A673 (cell line): ENCODE measurements at regions not wholly inside any gene's neighbourhood (a gene's known extent, or its start where the extent isn't known, plus 50 kb on each side); places are given as distances from the start of the nearest gene placed in this dataset.

ENCODE experiments used
- BruUV-seq: library from RNA; stranded (reverse); fragments of 400-500 nt; replicated peaks from 2 replicates; lab custom pipeline; 2021; lab: Mats Ljungman, UMichigan
- CTCF ChIA-PET: fragments of 300-600 bp; sonication (Branson Sonifier 250); formaldehyde crosslinking; loops from one replicate; lab custom pipeline; 2022; ENCODE audit warnings: antibody characterized with exemption; lab: Charles Lee
- POLR2A ChIA-PET: fragments of 300-600 bp; sonication (Branson Sonifier 250); formaldehyde crosslinking; loops from one replicate; lab custom pipeline; 2022; ENCODE audit warnings: antibody characterized with exemption; ENCODE audit not compliant: low non-redundant PET; lab: Charles Lee
- DNase-seq: peaks from one replicate; pipeline ENCODE4 v3.0.0-alpha.2; 2015; ENCODE audit warnings: low spot score
- H3K27ac ChIP-seq: fragments of 200-600 bp; sonication (generic); 2 replicates; pipeline ENCODE4 v1.5.1; 2016; ENCODE audit warnings: mixed run types, low read depth, mild to moderate bottlenecking, mixed read lengths, antibody characterized with exemption, low read length; ENCODE audit not compliant: poor library complexity, severe bottlenecking
- H3K27me3 ChIP-seq: fragments of 200-600 bp; sonication (generic); replicated peaks from 2 replicates; pipeline ENCODE4 v1.6.1; 2017; ENCODE audit warnings: mixed run types, low read depth, mild to moderate bottlenecking, mixed read lengths, antibody characterized with exemption, low read length; ENCODE audit not compliant: insufficient read depth, poor library complexity
- H3K36me3 ChIP-seq: fragments of 200-600 bp; sonication (generic); 2 replicates; pipeline ENCODE4 v1.6.1; 2016; ENCODE audit warnings: mixed run types, mild to moderate bottlenecking, mixed read lengths, antibody characterized with exemption, low read length; ENCODE audit not compliant: insufficient read depth, poor library complexity, severe bottlenecking
- H3K4me1 ChIP-seq: fragments of 200-600 bp; sonication (generic); 2 replicates; pipeline ENCODE4 v1.6.1; 2017; ENCODE audit warnings: mixed run types, mild to moderate bottlenecking, mixed read lengths, antibody characterized with exemption, low read length; ENCODE audit not compliant: insufficient read depth, poor library complexity, severe bottlenecking
- H3K4me3 ChIP-seq: fragments of 200-600 bp; sonication (generic); 2 replicates; pipeline ENCODE4 v1.5.1; 2016; ENCODE audit warnings: low read depth, mixed run types, mild to moderate bottlenecking, mixed read lengths, low read length; ENCODE audit not compliant: poor library complexity, severe bottlenecking
- H3K9me3 ChIP-seq: fragments of 200-600 bp; sonication (generic); 2 replicates; pipeline ENCODE4 v1.6.1; 2016; ENCODE audit warnings: mixed run types, low read depth, mild to moderate bottlenecking, mixed read lengths, antibody characterized with exemption, low read length; ENCODE audit not compliant: poor library complexity, severe bottlenecking
- CTCF ChIP-seq: fragments of 300-800, 200-600 bp; sonication (generic); conservative IDR thresholded peaks from 2 replicates; pipeline ENCODE4 v1.5.1; 2017; ENCODE audit warnings: low read depth, mild to moderate bottlenecking, antibody characterized with exemption, low read length, moderate library complexity, mixed read lengths
- EZH2 ChIP-seq: fragments of 200-600 bp; sonication (generic); IDR thresholded peaks from 2 replicates; pipeline ENCODE4 v1.6.1; 2017; ENCODE audit warnings: borderline replicate concordance, low read depth, mild to moderate bottlenecking, mixed read lengths, antibody characterized with exemption, low read length; ENCODE audit not compliant: poor library complexity, severe bottlenecking
- intact Hi-C: fragments of 100-400 bp; cut with micrococcal nuclease; formaldehyde crosslinking; loops from one replicate; pipeline ENCODE4 v1.10.0; 2022; ENCODE audit not compliant: unreplicated experiment

- H3K27me3 ChIP-seq, result no peaks in the 10 kb centered on the region
- TF ChIP-seq CTCF (no peak), EZH2 (no peak)
- POLR2A ChIA-PET, result no interaction called here
- no peak for DNase-seq
- no peak overlapping the region for H3K27ac ChIP-seq
- H3K4me1 ChIP-seq, result no peaks in the 10 kb centered on the region
- no peaks in the 10 kb centered on the region for H3K36me3 ChIP-seq
- H3K9me3 ChIP-seq, result no peaks in the 10 kb centered on the region
- BruUV-seq, result no TSS peak
- no peak overlapping the region for H3K4me3 ChIP-seq
- CTCF ChIA-PET, result no interaction called here
- intact Hi-C loops, result no loop called here
Measured at GRCh38 chr16:8137606-8138005, 452.7 kb downstream of the TMEM114 start.

GRCh38 chr16:8130197-8130596 lies 460.1 kb downstream of the TMEM114 start:
- H3K27ac ChIP-seq, result no peak overlapping the region
- H3K4me1 ChIP-seq, result no peaks in the 10 kb centered on the region
- H3K27me3 ChIP-seq, result no peaks in the 10 kb centered on the region
- CTCF ChIA-PET, result no interaction called here
- no TSS peak for BruUV-seq
- POLR2A ChIA-PET, result no interaction called here
- no peak for TF ChIP-seq EZH2
- TF ChIP-seq CTCF, result no peak
- H3K9me3 ChIP-seq, result no peaks in the 10 kb centered on the region
- H3K36me3 ChIP-seq, result no peaks in the 10 kb centered on the region
- no peak for DNase-seq
- no peak overlapping the region for H3K4me3 ChIP-seq
- intact Hi-C loops, result no loop called here

- Histone ChIP-seq H3K4me3 (no peak overlapping the region), H3K27me3 (no peaks in the 10 kb centered on the region), H3K4me1 (no peaks in the 10 kb centered on the region), H3K27ac (no peak overlapping the region), H3K9me3 (no peaks in the 10 kb centered on the region), H3K36me3 (no peaks in the 10 kb centered on the region)
- ChIA-PET CTCF (no interaction called here), POLR2A (no interaction called here)
- no peak for DNase-seq
- TF ChIP-seq EZH2, result no peak
- no peak for TF ChIP-seq CTCF
- no TSS peak for BruUV-seq
- intact Hi-C loops, result no loop called here
Measured at GRCh38 chr16:8127070-8127469, 463.2 kb downstream of the TMEM114 start.

GRCh38 chr16:8126313-8126712 lies 464.0 kb downstream of the TMEM114 start:
- TF ChIP-seq EZH2 (no peak), CTCF (no peak)
- Histone ChIP-seq H3K9me3 (no peaks in the 10 kb centered on the region), H3K4me1 (no peaks in the 10 kb centered on the region), H3K27me3 (no peaks in the 10 kb centered on the region), H3K27ac (no peak overlapping the region), H3K36me3 (no peaks in the 10 kb centered on the region), H3K4me3 (no peak overlapping the region)
- intact Hi-C loops, result no loop called here
- DNase-seq, result no peak
- BruUV-seq, result no TSS peak
- ChIA-PET POLR2A (no interaction called here), CTCF (no interaction called here)
